ENCODE measurements at regions not wholly inside any gene's neighbourhood (a gene's known extent, or its start where the extent isn't known, plus 50 kb on each side); places are given as distances from the start of the nearest gene placed in this dataset.

DNA sequence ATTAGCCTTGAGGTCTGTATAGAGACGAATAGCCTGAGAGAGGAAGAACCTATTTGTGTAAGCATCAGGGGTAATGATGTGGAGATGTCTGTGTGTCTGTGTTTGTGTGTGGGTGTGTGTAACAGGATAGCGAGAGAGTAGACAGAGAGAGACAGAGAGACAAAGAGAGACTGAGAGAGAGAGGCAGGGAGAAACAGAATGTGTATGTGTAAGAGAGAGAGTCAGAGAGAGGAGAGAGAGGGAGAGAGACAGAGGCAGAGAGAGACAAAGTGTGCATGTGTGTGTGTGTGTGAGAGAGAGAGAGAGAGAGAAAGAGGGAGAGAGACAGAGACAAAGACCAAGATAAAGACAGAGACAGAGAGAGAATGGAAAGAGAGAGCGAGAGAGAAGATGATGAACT, 396.1 kb downstream of the PAX1 start:
- TF ChIP-seq, protein P1, sequence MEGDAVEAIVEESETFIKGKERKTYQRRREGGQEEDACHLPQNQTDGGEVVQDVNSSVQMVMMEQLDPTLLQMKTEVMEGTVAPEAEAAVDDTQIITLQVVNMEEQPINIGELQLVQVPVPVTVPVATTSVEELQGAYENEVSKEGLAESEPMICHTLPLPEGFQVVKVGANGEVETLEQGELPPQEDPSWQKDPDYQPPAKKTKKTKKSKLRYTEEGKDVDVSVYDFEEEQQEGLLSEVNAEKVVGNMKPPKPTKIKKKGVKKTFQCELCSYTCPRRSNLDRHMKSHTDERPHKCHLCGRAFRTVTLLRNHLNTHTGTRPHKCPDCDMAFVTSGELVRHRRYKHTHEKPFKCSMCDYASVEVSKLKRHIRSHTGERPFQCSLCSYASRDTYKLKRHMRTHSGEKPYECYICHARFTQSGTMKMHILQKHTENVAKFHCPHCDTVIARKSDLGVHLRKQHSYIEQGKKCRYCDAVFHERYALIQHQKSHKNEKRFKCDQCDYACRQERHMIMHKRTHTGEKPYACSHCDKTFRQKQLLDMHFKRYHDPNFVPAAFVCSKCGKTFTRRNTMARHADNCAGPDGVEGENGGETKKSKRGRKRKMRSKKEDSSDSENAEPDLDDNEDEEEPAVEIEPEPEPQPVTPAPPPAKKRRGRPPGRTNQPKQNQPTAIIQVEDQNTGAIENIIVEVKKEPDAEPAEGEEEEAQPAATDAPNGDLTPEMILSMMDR (IDR thresholded peaks at IDR 0.05): no peak
- no peak for TF ChIP-seq POLR2A (IDR thresholded peaks at IDR 0.05)

Measured in body of pancreas (tissue), 4 donors.